A673 (cell line): ENCODE measurements at regions not wholly inside any gene's neighbourhood (a gene's known extent, or its start where the extent isn't known, plus 50 kb on each side); places are given as distances from the start of the nearest gene placed in this dataset.

Experiments used
- EZH2 ChIP-seq: fragments of 200-600 bp; sonication (generic); IDR thresholded peaks from 2 replicates; pipeline ENCODE4 v1.6.1; 2017; ENCODE audit warnings: borderline replicate concordance, low read depth, mild to moderate bottlenecking, mixed read lengths, antibody characterized with exemption, low read length; ENCODE audit not compliant: poor library complexity, severe bottlenecking
- TF ChIP-seq, protein P1 (sequence below): fragments of 300-800, 200-600 bp; sonication (generic); conservative IDR thresholded peaks from 2 replicates; pipeline ENCODE4 v1.5.1; 2017; ENCODE audit warnings: low read depth, mild to moderate bottlenecking, antibody characterized with exemption, low read length, moderate library complexity, mixed read lengths

- TF ChIP-seq, protein P1, sequence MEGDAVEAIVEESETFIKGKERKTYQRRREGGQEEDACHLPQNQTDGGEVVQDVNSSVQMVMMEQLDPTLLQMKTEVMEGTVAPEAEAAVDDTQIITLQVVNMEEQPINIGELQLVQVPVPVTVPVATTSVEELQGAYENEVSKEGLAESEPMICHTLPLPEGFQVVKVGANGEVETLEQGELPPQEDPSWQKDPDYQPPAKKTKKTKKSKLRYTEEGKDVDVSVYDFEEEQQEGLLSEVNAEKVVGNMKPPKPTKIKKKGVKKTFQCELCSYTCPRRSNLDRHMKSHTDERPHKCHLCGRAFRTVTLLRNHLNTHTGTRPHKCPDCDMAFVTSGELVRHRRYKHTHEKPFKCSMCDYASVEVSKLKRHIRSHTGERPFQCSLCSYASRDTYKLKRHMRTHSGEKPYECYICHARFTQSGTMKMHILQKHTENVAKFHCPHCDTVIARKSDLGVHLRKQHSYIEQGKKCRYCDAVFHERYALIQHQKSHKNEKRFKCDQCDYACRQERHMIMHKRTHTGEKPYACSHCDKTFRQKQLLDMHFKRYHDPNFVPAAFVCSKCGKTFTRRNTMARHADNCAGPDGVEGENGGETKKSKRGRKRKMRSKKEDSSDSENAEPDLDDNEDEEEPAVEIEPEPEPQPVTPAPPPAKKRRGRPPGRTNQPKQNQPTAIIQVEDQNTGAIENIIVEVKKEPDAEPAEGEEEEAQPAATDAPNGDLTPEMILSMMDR: no peak
- no peak for TF ChIP-seq EZH2
Observed at GRCh38 chr9:118449554-118449953, 745.4 kb downstream of the TLR4 start.
